Middle frontal gyrus (tissue), 1 donor: ENCODE measurements at regions not wholly inside any gene's neighbourhood (a gene's known extent, or its start where the extent isn't known, plus 50 kb on each side); places are given as distances from the start of the nearest gene placed in this dataset.
"Not testable (repeated sequence)": the region's sequence is repeated elsewhere in the genome, so short reads cannot be mapped to it uniquely, and the experiment has no call there.

Experiments used
- DNase-seq: peaks from one replicate; pipeline ENCODE4 v3.0.0-alpha.2; 2015; ENCODE audit warnings: low spot score; ENCODE audit errors: extremely low spot score

- DNase-seq = no peak
Observed at GRCh38 chr5:75002271-75002670, 50.1 kb downstream of the GCNT4 start.

DNA sequence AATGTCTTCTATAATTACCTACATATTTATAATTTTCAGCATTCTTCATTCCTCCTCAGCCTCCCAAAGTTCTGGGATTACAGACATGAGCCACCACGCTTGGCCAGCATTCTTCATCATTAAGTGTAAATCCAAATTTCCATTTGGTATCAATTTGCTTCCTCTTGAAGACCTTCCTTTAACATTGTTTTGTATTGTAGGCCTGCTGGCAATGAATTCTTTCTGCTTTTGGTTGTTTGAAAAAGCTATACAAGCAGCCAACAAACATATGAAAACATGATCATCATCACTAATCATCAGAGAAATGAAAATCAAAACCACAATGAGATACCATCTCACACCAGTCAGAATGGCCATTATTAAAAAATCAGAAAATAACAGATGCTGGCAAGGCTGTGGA, 56.4 kb downstream of the GCNT4 start:
- DNase-seq = no peak

- no peak for DNase-seq
Observed at GRCh38 chr5:74994826-74995225, 57.5 kb downstream of the GCNT4 start.

GRCh38 chr5:74993743-74994142, 58.6 kb downstream of the GCNT4 start:
- DNase-seq = no peak

DNA sequence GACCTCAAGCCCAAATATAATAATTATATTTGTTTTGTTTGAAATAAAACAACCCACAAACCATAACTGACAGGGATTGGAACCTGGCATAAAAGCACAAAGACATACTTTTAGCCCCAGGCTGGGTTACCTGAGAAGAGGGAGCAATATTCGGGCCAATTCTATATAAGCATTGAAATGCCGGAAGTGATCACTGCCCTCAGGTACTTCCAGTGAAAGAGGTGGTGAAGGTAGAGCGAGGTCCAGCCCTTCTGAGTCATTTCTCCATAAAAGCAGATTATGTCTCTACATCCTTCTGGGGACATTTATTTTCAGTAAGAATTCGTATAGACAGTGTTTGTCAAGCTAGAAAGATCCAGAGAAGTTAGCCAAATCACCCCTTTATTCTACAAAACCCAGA, 59.6 kb downstream of the GCNT4 start:
- DNase-seq = no peak

GRCh38 chr5:74991522-74991921, 60.8 kb downstream of the GCNT4 start:
- DNase-seq = no peak

- no peak for DNase-seq
Observed at GRCh38 chr5:74990194-74990593, 62.2 kb downstream of the GCNT4 start.

GRCh38 chr5:74988273-74988983, 63.9 kb downstream of the GCNT4 start:
- no peak for DNase-seq

GRCh38 chr5:74978345-74978744, 74.0 kb downstream of the GCNT4 start:
- DNase-seq = no peak

DNA sequence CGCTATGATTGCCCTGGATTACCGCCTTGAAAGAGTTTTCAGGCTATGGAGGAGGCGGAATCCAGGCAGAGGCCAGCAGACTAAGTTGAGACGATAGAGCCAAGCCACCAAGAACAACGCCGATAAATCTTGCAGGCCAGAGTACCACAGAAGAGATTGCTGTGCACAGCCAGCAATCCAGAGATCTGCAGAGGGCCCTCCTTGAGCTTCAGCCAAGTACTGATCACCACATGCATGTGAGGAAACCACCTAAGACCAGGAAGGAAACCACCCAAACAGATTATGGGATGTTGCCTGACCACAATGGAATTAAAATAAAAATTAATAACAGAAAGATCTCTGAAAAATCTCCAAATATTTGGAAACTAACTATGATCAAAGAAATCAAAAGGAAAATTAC, 74.9 kb downstream of the GCNT4 start:
- DNase-seq = no peak

DNA sequence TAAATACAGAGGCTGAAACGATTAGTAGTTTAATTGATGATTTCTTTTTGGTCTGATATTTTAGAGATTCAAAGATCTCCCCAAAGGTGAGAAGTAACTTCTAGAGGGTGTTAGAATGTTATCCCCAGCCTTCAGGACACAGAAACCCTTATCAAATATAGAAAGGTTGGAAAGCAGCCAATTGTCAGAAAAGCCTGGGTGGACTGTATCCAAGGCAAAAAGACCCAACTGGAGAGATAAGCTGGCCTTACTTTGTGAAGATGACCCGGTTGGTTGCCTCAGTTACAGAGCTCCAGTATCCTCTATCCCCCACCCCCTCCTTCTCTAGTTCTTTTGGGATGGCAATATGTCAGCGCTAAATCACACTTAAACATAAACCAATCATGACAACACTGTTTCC, 75.7 kb downstream of the GCNT4 start:
- no peak for DNase-seq

DNA sequence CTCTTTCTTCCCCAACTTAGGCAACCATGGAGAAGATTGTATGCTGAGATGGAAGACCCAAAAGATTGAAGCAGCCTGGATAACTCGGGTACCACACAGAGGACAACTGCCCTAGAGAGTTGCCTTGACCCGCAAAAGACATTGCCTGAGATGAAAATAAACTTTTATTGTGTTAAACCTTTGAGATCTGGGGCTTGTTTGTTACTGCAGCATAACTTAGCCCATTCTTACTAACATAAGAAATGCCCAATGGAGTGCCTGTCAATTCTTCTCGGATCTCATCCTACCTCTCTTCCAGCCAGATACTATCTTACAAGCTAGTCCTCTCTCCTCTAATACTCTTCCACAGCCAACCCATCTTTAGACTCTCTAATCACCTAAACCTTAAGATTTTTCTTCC, 76.8 kb downstream of the GCNT4 start:
- no peak for DNase-seq

DNA sequence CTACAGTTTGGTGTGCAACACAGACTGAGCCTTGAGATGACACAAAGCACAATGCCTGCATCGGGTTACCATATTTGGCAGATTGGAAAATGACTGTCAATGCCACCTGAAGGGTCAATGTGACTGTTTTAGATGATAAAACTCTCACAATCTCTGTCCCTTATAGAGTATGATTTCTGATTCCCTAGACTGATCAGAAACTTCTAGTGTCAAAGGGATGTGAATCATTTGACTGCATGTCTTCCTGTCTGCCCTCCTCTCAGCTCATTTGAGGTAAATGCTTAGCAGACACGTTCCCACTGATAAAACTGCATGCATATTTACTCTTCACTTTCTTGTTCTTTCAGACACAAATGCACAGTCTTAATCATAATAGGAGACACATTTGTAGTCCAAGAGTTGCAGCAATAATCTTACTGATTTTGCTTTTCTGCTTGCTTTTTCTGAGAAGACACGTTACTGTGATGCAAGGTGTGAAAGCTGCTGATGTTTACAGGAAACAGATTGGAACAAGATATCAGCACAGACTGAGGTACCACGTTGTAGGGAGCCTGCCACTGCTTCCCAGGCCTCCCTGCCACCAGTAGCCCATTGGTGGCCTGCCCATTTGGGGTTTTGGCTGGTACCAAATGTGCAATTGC, 77.8 kb downstream of the GCNT4 start:
- no peak for DNase-seq

GRCh38 chr5:74973694-74974093, 78.7 kb downstream of the GCNT4 start:
- no peak for DNase-seq

DNA sequence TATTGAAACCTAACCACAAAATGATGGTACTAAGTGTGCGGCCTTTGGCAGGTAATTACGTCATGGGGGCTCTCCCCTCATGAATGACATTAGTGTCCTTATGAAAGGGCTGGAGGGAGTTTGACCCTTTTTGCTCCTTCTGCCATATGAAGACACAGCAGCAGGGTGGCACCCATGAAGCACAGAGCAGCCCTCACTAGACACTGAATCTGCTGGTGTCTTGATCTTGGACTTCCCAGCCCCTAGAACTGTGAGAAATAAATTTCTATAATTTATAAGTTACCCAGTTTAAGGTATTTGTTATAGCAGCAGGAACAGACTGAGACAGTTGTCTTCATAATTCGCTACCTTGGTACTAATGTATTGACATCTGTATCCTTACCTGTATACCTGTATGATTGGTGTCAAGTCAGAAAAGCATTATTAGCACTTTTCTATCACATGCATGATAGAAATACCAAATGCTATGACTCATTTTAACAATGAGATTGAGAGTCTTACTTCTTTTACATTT, 80.4 kb downstream of the GCNT4 start:
- no peak for DNase-seq

DNA sequence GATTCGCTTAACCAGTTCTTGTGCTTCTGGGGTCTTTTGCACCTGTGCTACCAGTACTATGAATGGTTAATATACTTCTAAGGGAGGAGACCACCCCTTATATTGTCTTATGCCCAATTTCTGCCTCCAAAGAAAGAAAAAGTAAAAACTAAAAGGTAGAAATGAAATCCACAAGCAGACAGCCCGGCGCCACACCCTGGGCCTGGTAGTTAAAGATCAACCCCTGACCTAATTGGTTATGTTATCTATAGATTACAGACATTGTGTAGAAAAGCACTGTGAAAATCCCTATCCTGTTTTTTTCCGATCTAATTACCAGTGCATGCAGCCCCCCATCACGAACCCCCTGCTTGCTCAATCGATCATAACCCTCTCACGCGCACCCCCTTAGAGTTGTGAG, 81.5 kb downstream of the GCNT4 start:
- not testable (repeated sequence) for DNase-seq

DNA sequence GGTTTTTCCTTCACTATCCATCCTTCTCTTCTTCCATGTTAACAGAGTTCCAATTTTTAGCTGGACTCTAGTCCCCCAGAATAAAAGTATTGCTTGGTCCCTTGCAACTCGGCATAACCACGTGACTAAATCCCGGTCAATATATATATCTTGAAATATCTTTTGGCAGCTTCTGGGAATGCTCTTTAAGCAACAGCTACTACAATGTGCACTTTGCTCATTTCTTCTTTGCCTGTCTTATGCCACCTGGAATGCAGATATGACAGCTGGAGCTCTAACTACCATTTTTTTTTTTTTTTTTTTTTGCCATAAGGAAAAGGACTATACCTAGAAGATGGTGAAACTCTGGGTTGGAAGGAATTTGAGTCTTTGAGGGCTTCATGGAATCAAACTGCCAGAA, 82.6 kb downstream of the GCNT4 start:
- DNase-seq = no peak

GRCh38 chr5:74966141-74967026, 86.0 kb downstream of the GCNT4 start:
- no peak for DNase-seq

DNA sequence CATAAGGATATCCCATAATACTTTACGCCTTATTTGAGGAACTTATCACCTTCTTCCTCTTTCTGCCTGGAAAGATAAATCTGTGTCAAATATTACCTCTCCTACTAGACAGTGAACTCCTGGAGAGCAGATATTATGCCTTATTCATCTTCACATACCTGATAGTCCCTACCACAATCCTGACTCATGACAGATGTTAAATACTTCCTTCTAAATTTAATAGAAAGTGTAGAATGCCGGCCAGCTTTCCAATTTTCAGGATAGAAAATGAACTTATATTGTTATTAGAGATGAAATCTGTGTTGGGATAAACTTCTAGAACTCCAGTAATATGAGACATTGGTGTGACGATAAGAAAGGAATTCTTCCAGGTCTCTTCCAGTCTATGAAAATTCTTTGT, 89.0 kb downstream of the GCNT4 start:
- DNase-seq = no peak

- no peak for DNase-seq
Observed at GRCh38 chr5:74957906-74958305, 91.7 kb upstream of the FAM169A start.

DNA sequence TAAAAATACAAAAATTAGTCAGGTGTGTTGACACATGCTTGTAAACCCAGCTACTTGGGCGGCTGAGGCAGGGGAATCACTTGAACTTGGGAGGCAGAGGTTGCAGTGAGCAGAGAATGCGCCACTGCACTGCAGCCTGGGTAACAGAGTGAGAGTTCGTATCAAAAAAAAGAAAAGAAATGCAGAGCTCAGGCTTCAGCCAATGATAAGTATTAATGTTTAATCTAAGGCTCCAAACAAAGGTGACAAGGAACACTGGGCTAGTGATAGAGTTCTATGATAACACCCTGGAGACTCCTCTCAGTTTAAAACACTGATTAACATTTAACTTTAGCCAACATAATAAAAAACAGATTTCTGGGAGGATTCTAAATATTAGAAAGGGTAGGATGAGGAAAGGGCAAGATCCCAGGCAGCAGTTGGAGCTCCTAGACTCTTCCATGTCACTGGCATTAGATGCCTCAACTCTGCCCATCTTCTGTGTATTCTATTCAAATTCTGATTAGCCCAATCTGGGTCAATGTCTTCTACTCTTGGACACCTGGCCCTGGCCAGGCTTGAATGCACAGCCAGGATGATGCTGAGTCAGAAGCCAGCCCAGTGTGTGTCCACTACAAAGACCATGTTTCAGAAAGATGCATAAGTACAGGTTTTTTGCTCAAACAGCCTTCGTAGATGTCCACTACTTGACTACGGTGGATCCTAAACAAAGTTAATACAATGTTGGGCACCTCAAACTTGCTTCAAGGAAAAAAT, 91.0 kb upstream of the FAM169A start:
- DNase-seq = no peak
